ENCODE measurements at regions not wholly inside any gene's neighbourhood (a gene's known extent, or its start where the extent isn't known, plus 50 kb on each side); places are given as distances from the start of the nearest gene placed in this dataset.
"Not testable (repeated sequence)": the region's sequence is repeated elsewhere in the genome, so short reads cannot be mapped to it uniquely, and the experiment has no call there.

DNA sequence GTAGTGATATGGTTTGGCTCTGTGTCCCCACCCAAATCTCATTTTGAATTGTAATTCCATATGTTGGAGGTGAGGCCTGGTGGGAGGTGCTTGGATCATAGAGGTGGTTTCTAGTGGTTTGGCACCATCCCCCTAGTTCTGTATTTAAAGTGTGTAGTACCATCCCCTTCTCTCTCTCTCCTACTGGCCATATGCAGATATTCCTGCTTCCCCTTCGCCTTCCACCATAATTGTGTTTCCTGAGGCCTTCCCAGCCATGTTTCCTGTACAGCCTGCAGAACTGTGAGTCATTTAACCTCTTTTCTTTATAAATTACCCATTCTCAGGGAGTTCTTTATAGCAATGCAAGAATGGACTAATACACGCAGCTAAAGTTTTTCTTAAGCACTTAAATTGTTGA, 340.0 kb downstream of the ANAPC1 start:
- POLR2A ChIA-PET; H3K36me3 ChIP-seq (ENCODE audit: control insufficient read depth in 2 of 2, extremely low read depth in 1 of 2, insufficient read depth in 2 of 2, low read length in 2 of 2); H2AFZ ChIP-seq (ENCODE audit: low read depth, low read length); BruUV-seq (replicated peaks); H3K9me3 ChIP-seq (replicated peaks; ENCODE audit: control insufficient read depth, insufficient read depth, low read length); H3K79me2 ChIP-seq (ENCODE audit: control insufficient read depth, insufficient read depth, low read length); dilution Hi-C loops (cut with MboI; ENCODE audit: extremely low pct_ligation_motif_present, low sequenced_read_pairs); H4K20me1 ChIP-seq (replicated peaks; ENCODE audit: control insufficient read depth, extremely low read depth, insufficient read depth, low read length); CTCF ChIA-PET; intact Hi-C loops (cut with micrococcal nuclease); H3K9me1 ChIP-seq (replicated peaks; ENCODE audit: control insufficient read depth, extremely low read depth, insufficient read depth, low read length); H3K27ac ChIP-seq (ENCODE audit: insufficient read depth, low read depth, low read length); H3K27me3 ChIP-seq (ENCODE audit: control insufficient read depth in 2 of 2, insufficient read depth in 2 of 2, low read length in 2 of 2); H3K4me2 ChIP-seq (ENCODE audit: insufficient read depth, low read length); H3K4me1 ChIP-seq (ENCODE audit: control insufficient read depth, extremely low read depth, insufficient read depth, low read length); H3K4me3 ChIP-seq (replicated peaks in 1 of 3; ENCODE audit: insufficient read depth in 1 of 3, low read depth in 1 of 3, low read length in 3 of 3); H3K9ac ChIP-seq (replicated peaks; ENCODE audit: extremely low read depth, insufficient read depth, low read length): not testable (repeated sequence)
- DNase-seq (ENCODE audit: low read depth, low spot score) (peak; percentile 61), FAIRE-seq (peak; percentile 78)

DNA sequence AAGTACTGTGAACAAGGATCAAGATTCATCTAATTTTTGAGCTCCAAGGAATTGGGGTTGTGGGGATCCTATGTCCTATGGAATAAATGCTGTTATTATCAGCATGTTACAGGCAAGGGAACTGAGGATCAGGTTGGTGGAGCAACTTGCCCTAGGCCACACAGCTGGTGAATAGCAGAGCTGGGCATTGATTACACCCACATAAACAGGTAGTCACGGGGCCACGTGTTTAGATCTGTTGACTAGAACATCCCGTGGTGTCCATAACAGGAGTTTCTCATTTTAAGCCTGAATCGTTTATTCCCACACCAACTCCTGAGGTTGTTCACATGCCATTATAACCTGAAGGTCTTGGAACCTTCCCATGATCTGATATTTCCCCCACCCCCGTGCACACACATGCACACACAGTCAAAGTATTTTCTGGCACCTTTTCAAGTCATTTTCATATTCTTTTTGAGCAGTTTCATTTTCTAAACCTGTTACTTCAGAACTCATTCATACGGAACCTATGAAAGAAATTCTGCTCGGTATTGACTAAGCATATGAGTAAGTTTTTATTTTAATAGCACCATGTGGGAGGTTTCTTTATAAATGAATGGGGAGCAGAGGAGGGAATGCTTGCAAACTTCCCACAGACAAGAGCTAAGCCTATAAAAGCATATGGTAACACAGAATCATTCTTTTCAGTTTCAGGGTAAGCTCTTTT, 338.1 kb downstream of the ANAPC1 start:
- H3K36me3 ChIP-seq (ENCODE audit: control insufficient read depth in 2 of 2, extremely low read depth in 1 of 2, insufficient read depth in 2 of 2, low read length in 2 of 2); H3K9me3 ChIP-seq (replicated peaks; ENCODE audit: control insufficient read depth, insufficient read depth, low read length); dilution Hi-C loops (cut with MboI; ENCODE audit: extremely low pct_ligation_motif_present, low sequenced_read_pairs); H3K9me1 ChIP-seq (replicated peaks; ENCODE audit: control insufficient read depth, extremely low read depth, insufficient read depth, low read length); H4K20me1 ChIP-seq (replicated peaks; ENCODE audit: control insufficient read depth, extremely low read depth, insufficient read depth, low read length); H3K4me3 ChIP-seq (replicated peaks in 1 of 3; ENCODE audit: insufficient read depth in 1 of 3, low read depth in 1 of 3, low read length in 3 of 3); H3K27me3 ChIP-seq (ENCODE audit: control insufficient read depth in 2 of 2, insufficient read depth in 2 of 2, low read length in 2 of 2); H3K79me2 ChIP-seq (ENCODE audit: control insufficient read depth, insufficient read depth, low read length); BruUV-seq (replicated peaks); H3K4me2 ChIP-seq (ENCODE audit: insufficient read depth, low read length); H3K4me1 ChIP-seq (ENCODE audit: control insufficient read depth, extremely low read depth, insufficient read depth, low read length); intact Hi-C loops (cut with micrococcal nuclease); DNase-seq (ENCODE audit: low read depth, low spot score); H3K27ac ChIP-seq (ENCODE audit: insufficient read depth, low read depth, low read length); H2AFZ ChIP-seq (ENCODE audit: low read depth, low read length); H3K9ac ChIP-seq (replicated peaks; ENCODE audit: extremely low read depth, insufficient read depth, low read length); POLR2A ChIA-PET; CTCF ChIA-PET; FAIRE-seq: not testable (repeated sequence)

- H3K4me3 ChIP-seq (replicated peaks in 1 of 3; ENCODE audit: insufficient read depth in 1 of 3, low read depth in 1 of 3, low read length in 3 of 3); DNase-seq (ENCODE audit: low read depth, low spot score); H3K79me2 ChIP-seq (ENCODE audit: control insufficient read depth, insufficient read depth, low read length); dilution Hi-C loops (cut with MboI; ENCODE audit: extremely low pct_ligation_motif_present, low sequenced_read_pairs); H3K4me2 ChIP-seq (ENCODE audit: insufficient read depth, low read length); H3K9me1 ChIP-seq (replicated peaks; ENCODE audit: control insufficient read depth, extremely low read depth, insufficient read depth, low read length); FAIRE-seq; H3K36me3 ChIP-seq (ENCODE audit: control insufficient read depth in 2 of 2, extremely low read depth in 1 of 2, insufficient read depth in 2 of 2, low read length in 2 of 2); intact Hi-C loops (cut with micrococcal nuclease); H3K9me3 ChIP-seq (replicated peaks; ENCODE audit: control insufficient read depth, insufficient read depth, low read length); H4K20me1 ChIP-seq (replicated peaks; ENCODE audit: control insufficient read depth, extremely low read depth, insufficient read depth, low read length); BruUV-seq (replicated peaks); POLR2A ChIA-PET; H2AFZ ChIP-seq (ENCODE audit: low read depth, low read length); H3K27ac ChIP-seq (ENCODE audit: insufficient read depth, low read depth, low read length); H3K9ac ChIP-seq (replicated peaks; ENCODE audit: extremely low read depth, insufficient read depth, low read length); H3K4me1 ChIP-seq (ENCODE audit: control insufficient read depth, extremely low read depth, insufficient read depth, low read length); CTCF ChIA-PET; H3K27me3 ChIP-seq (ENCODE audit: control insufficient read depth in 2 of 2, insufficient read depth in 2 of 2, low read length in 2 of 2): not testable (repeated sequence)
Observed at GRCh38 chr2:111546578-111546977, 337.4 kb downstream of the ANAPC1 start.

DNA sequence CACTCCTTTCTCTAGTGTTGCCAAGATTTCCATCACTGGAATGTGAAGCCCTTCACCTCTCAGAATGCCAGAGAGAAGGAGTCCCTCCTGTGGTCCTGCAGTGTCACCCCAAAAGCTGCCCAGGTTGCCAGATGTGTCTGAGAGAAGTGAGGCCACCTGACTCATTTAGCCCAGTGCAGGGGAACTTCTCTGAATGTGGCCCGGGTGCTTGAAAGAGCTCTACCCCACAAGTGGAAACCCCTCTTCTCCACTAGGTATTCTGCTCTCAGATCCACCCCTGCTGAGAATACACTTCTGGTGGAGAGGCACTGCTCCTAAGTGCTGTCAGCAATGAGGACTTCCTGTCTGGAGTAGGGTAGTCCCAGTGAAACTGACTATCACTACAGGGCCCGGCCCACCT, 334.8 kb downstream of the ANAPC1 start:
- POLR2A ChIA-PET; H3K27ac ChIP-seq (ENCODE audit: insufficient read depth, low read depth, low read length); DNase-seq (ENCODE audit: low read depth, low spot score); BruUV-seq (replicated peaks); intact Hi-C loops (cut with micrococcal nuclease); H2AFZ ChIP-seq (ENCODE audit: low read depth, low read length); H3K79me2 ChIP-seq (ENCODE audit: control insufficient read depth, insufficient read depth, low read length); FAIRE-seq; H3K4me3 ChIP-seq (replicated peaks in 1 of 3; ENCODE audit: insufficient read depth in 1 of 3, low read depth in 1 of 3, low read length in 3 of 3); H3K9ac ChIP-seq (replicated peaks; ENCODE audit: extremely low read depth, insufficient read depth, low read length); H4K20me1 ChIP-seq (replicated peaks; ENCODE audit: control insufficient read depth, extremely low read depth, insufficient read depth, low read length); H3K9me1 ChIP-seq (replicated peaks; ENCODE audit: control insufficient read depth, extremely low read depth, insufficient read depth, low read length); dilution Hi-C loops (cut with MboI; ENCODE audit: extremely low pct_ligation_motif_present, low sequenced_read_pairs); H3K27me3 ChIP-seq (ENCODE audit: control insufficient read depth in 2 of 2, insufficient read depth in 2 of 2, low read length in 2 of 2); CTCF ChIA-PET; H3K4me1 ChIP-seq (ENCODE audit: control insufficient read depth, extremely low read depth, insufficient read depth, low read length); H3K9me3 ChIP-seq (replicated peaks; ENCODE audit: control insufficient read depth, insufficient read depth, low read length); H3K36me3 ChIP-seq (ENCODE audit: control insufficient read depth in 2 of 2, extremely low read depth in 1 of 2, insufficient read depth in 2 of 2, low read length in 2 of 2); H3K4me2 ChIP-seq (ENCODE audit: insufficient read depth, low read length): not testable (repeated sequence)
